ENCODE measurements at regions not wholly inside any gene's neighbourhood (a gene's known extent, or its start where the extent isn't known, plus 50 kb on each side); places are given as distances from the start of the nearest gene placed in this dataset.

DNA sequence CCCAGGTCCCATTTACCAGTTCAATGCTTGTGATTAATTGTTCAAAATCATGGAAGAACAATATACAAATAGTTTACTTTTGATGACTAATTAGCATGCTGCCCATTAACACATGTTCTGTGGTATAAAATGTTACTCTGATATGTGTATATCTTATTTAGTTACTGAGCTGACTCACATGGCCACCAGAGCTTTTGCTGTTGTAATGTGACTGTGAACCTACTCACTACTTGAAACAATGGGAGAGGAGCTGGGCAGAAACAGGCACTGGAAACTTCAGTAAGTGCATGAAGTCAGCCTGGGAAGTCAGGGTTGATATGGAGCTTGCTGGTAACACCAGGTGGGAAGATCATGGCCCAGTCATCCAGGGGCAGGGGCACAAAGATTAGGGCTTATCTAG, 72.7 kb upstream of the MAD2L1 start:
- no peaks in the 10 kb centered on the region for H3K4me1 Mint-ChIP-seq (ENCODE audit: low read depth)
- CTCF ChIA-PET: no interaction called here
- ATAC-seq: no peak
- intact Hi-C loops (cut with micrococcal nuclease): no loop called here
- no peak overlapping the region for H3K27ac Mint-ChIP-seq
- POLR2A ChIA-PET: no interaction called here
- peaks cover 3% of the 10 kb centered on the region for H3K27me3 Mint-ChIP-seq
- H3K36me3 Mint-ChIP-seq (ENCODE audit: low read depth): no peaks in the 10 kb centered on the region
- TF ChIP-seq, protein P1, sequence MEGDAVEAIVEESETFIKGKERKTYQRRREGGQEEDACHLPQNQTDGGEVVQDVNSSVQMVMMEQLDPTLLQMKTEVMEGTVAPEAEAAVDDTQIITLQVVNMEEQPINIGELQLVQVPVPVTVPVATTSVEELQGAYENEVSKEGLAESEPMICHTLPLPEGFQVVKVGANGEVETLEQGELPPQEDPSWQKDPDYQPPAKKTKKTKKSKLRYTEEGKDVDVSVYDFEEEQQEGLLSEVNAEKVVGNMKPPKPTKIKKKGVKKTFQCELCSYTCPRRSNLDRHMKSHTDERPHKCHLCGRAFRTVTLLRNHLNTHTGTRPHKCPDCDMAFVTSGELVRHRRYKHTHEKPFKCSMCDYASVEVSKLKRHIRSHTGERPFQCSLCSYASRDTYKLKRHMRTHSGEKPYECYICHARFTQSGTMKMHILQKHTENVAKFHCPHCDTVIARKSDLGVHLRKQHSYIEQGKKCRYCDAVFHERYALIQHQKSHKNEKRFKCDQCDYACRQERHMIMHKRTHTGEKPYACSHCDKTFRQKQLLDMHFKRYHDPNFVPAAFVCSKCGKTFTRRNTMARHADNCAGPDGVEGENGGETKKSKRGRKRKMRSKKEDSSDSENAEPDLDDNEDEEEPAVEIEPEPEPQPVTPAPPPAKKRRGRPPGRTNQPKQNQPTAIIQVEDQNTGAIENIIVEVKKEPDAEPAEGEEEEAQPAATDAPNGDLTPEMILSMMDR (IDR thresholded peaks at IDR 0.05): no peak
- no peak for DNase-seq
- no peaks in the 10 kb centered on the region for H3K9me3 Mint-ChIP-seq
- H3K4me3 Mint-ChIP-seq: no peak overlapping the region

DNA sequence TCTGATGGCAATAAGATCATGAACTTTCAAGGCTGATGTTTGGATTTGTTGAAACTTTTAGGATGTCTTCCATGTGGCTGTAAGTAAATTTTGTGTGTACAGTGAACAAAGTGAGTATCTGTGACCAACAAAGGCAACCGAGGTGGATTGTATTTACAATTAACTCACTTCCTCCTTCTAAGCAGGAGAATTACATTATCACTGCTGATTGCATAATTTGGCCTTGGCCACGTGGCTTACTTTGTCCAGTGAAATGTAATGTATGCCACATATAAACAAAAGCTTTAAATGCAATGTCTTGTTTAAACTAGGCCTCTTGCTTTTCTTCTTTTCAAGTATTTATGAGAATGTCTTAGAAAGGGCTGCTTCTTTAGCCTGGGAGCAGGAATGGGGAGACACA, 66.3 kb upstream of the MAD2L1 start:
- ChIA-PET CTCF (no interaction called here), POLR2A (no interaction called here)
- TF ChIP-seq, protein P1 (IDR thresholded peaks at IDR 0.05): no peak
- DNase-seq: no peak
- peaks cover 4% of the 10 kb centered on the region for H3K27me3 Mint-ChIP-seq
- intact Hi-C loops (cut with micrococcal nuclease): no loop called here
- no peak overlapping the region for H3K4me3 Mint-ChIP-seq
- no peaks in the 10 kb centered on the region for H3K9me3 Mint-ChIP-seq
- H3K4me1 Mint-ChIP-seq (ENCODE audit: low read depth): no peaks in the 10 kb centered on the region
- H3K27ac Mint-ChIP-seq: no peak overlapping the region
- no peaks in the 10 kb centered on the region for H3K36me3 Mint-ChIP-seq (ENCODE audit: low read depth)
- ATAC-seq: no peak

DNA sequence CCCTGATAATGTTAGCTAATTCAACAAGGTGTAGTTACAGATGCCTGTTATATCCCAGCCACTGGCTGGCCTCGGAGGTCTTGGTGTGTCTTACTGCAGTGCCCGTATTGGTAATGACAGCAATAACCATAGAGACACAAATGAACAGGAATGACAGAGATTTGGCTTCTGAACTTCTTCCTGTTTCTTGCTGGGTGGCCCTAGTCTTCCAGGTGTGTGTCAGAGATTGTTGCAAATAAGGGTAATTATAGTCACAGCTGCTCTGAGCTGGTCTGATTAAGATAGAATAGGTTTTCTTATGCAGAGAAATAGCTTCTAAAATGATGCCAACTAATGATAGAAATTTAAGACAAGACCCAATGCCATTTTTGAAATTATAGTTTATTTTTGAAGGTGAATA, 64.1 kb upstream of the MAD2L1 start:
- Mint-ChIP-seq H3K4me3 (no peak overlapping the region), H3K27ac (no peak overlapping the region), H3K9me3 (no peaks in the 10 kb centered on the region), H3K27me3 (peaks cover 3% of the 10 kb centered on the region), H3K36me3 (ENCODE audit: low read depth) (no peaks in the 10 kb centered on the region), H3K4me1 (ENCODE audit: low read depth) (no peaks in the 10 kb centered on the region)
- DNase-seq (no peak), ATAC-seq (no peak)
- ChIA-PET CTCF (no interaction called here), POLR2A (no interaction called here)
- intact Hi-C loops (cut with micrococcal nuclease): no loop called here
- TF ChIP-seq, protein P1 (IDR thresholded peaks at IDR 0.05): no peak
